HFFc6 (cell line): ENCODE measurements at regions not wholly inside any gene's neighbourhood (a gene's known extent, or its start where the extent isn't known, plus 50 kb on each side); places are given as distances from the start of the nearest gene placed in this dataset.
"Not testable (repeated sequence)": the region's sequence is repeated elsewhere in the genome, so short reads cannot be mapped to it uniquely, and the experiment has no call there.

Source experiments
- DNase-seq: peaks from one replicate; pipeline ENCODE4 v3.0.0-alpha.2; 2018
- H3K27ac Mint-ChIP-seq: 2 replicates; pipeline ENCODE4 v1.8.0; 2020; ENCODE audit warnings: mild to moderate bottlenecking, mixed read lengths
- H3K27me3 Mint-ChIP-seq: 2 replicates; pipeline ENCODE4 v1.8.0; 2021; ENCODE audit warnings: mild to moderate bottlenecking, moderate library complexity, mixed read lengths; ENCODE audit not compliant: insufficient read depth
- H3K36me3 Mint-ChIP-seq: 2 replicates; pipeline ENCODE4 v1.8.0; 2021; ENCODE audit warnings: low read depth, mixed read lengths
- H3K4me1 Mint-ChIP-seq: 2 replicates; pipeline ENCODE4 v1.8.0; 2020; ENCODE audit warnings: low read depth, mixed read lengths
- H3K4me3 Mint-ChIP-seq: 2 replicates; pipeline ENCODE4 v1.8.0; 2020; ENCODE audit warnings: mild to moderate bottlenecking, moderate library complexity, mixed read lengths
- H3K9me3 Mint-ChIP-seq: 2 replicates; pipeline ENCODE4 v1.8.0; 2020; ENCODE audit warnings: mild to moderate bottlenecking, mixed read lengths
- CTCF ChIP-seq: fragments of 200-600 bp; sonication (generic); IDR thresholded peaks from 2 replicates; pipeline ENCODE4 v1.5.0; 2021; ENCODE audit warnings: antibody characterized with exemption, mild to moderate bottlenecking

- H3K9me3 Mint-ChIP-seq = no peaks in the 10 kb centered on the region
- no peaks in the 10 kb centered on the region; the same call in 1 of the 2 replicates for H3K27me3 Mint-ChIP-seq
- H3K27ac Mint-ChIP-seq = no peak overlapping the region
- no peak for DNase-seq
- TF ChIP-seq CTCF = no peak
- H3K4me1 Mint-ChIP-seq = no peaks in the 10 kb centered on the region
- H3K36me3 Mint-ChIP-seq = no peaks in the 10 kb centered on the region
- H3K4me3 Mint-ChIP-seq = no peak overlapping the region
Measured at GRCh38 chr2:186940463-186940862, 91.5 kb upstream of the ZSWIM2 start.

DNA sequence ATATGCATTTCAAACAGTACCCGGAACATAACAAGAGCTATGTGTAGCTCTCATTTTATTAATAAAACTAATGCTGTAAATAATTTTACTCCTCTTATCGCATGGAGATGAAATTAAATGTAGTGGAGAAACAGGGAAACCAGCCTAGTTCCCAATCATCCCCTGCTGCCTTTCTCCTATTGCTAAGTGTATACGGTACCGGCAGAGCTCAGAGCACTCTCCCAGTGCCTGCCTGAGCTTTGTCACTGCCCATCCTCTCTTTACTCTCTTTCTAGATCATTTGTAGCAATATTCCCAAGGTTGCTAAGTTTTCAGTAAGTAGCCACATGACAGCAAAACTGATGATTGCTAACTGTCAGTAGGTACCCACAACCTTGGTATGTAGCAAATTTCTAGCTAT lies 85.5 kb upstream of the ZSWIM2 start:
- TF ChIP-seq CTCF = no peak
- no peak overlapping the region for H3K4me3 Mint-ChIP-seq
- H3K4me1 Mint-ChIP-seq = no peaks in the 10 kb centered on the region
- no peaks in the 10 kb centered on the region for H3K36me3 Mint-ChIP-seq
- no peaks in the 10 kb centered on the region for H3K27me3 Mint-ChIP-seq
- H3K27ac Mint-ChIP-seq = no peak overlapping the region
- no peak for DNase-seq
- no peaks in the 10 kb centered on the region for H3K9me3 Mint-ChIP-seq

GRCh38 chr2:186927867-186928191 lies 78.9 kb upstream of the ZSWIM2 start:
- Mint-ChIP-seq H3K36me3 (no peaks in the 10 kb centered on the region), H3K4me1 (no peaks in the 10 kb centered on the region; the same call in 1 of the 2 replicates), H3K27me3 (no peaks in the 10 kb centered on the region; the same call in 1 of the 2 replicates), H3K27ac (no peak overlapping the region), H3K4me3 (no peak overlapping the region), H3K9me3 (no peaks in the 10 kb centered on the region)
- DNase-seq = no peak
- TF ChIP-seq CTCF = no peak

DNA sequence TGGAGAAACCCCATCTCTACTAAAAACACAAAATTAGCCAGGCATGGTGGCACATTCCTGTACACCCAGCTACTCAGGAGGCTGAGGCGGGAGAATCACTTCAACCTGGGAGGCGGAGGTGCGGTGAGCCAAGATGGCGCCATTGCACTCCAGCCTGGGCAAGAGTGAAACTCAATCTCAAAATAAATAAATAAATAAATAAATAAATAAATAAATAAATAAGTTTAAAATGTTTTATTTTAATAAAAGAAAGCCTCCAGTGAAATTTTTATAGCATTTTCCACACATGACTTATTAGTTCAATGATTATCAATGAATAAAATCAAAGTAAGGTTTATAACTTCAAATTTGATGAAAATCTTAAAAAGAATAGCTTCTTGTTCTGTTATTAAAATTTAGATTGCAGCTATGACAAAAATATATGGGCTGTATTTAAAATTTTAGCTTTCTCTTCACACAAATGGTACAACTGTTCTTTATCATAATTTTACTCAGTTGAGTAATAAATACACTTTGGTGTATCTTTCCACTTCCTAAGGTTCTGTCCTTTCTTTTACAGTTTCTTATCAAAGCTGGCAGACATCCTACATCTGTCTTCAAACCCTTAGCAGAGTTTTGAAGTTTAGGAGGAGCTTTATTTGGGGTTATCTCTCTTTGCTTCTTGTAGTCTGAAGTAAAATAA lies 78.4 kb upstream of the ZSWIM2 start:
- no peak overlapping the region for H3K4me3 Mint-ChIP-seq
- no peak overlapping the region for H3K27ac Mint-ChIP-seq
- no peaks in the 10 kb centered on the region for H3K9me3 Mint-ChIP-seq
- H3K36me3 Mint-ChIP-seq = no peaks in the 10 kb centered on the region
- H3K27me3 Mint-ChIP-seq = no peaks in the 10 kb centered on the region; the same call in 1 of the 2 replicates
- no peaks in the 10 kb centered on the region; the same call in 1 of the 2 replicates for H3K4me1 Mint-ChIP-seq
- no peak for TF ChIP-seq CTCF
- no peak for DNase-seq

GRCh38 chr2:186925514-186925913 lies 76.5 kb upstream of the ZSWIM2 start:
- no peak for DNase-seq
- Mint-ChIP-seq H3K27ac (no peak overlapping the region), H3K27me3 (peaks cover 1% of the 10 kb centered on the region; the same call in 1 of the 2 replicates), H3K4me1 (no peaks in the 10 kb centered on the region; the same call in 1 of the 2 replicates), H3K9me3 (no peaks in the 10 kb centered on the region), H3K4me3 (no peak overlapping the region), H3K36me3 (no peaks in the 10 kb centered on the region)
- no peak for TF ChIP-seq CTCF

DNA sequence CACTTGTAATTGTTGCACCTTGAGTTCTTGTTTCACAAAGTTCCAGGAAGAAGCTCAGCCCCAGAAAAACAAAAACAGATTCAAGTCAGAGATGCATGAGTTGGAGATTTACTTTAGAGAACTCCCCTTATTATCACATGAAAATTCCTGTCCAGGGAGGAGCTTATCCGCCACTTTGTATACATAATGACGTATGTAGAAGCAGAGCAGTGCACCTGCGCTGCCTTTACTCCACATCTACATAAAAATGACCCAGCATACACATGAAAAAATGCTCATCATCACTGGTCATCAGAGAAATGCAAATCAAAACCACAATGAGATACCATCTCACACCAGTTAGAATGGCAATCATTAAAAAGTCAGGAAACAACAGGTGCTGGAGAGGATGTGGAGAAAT lies 73.3 kb upstream of the ZSWIM2 start:
- not testable (repeated sequence) for H3K36me3 Mint-ChIP-seq, H3K27me3 Mint-ChIP-seq, H3K9me3 Mint-ChIP-seq, H3K27ac Mint-ChIP-seq, H3K4me3 Mint-ChIP-seq, DNase-seq
- peaks cover 16% of the 10 kb centered on the region for H3K4me1 Mint-ChIP-seq
